PC-3 (cell line): ENCODE measurements at regions not wholly inside any gene's neighbourhood (a gene's known extent, or its start where the extent isn't known, plus 50 kb on each side); places are given as distances from the start of the nearest gene placed in this dataset.

Experiments
- ATAC-seq: fragments of 200-7000 bp; cut with Tn5 transposase; 2 replicates; pipeline ENCODE4 v1.9.1; 2020; ENCODE audit warnings: mild to moderate bottlenecking, moderate library complexity
- BruUV-seq: library from RNA; stranded (reverse); fragments of 400-500 nt; replicated peaks from 2 replicates; lab custom pipeline; 2021; lab: Mats Ljungman, UMichigan
- CTCF ChIA-PET: fragments of 300-600 bp; sonication (Branson Sonifier 250); formaldehyde crosslinking; loops from one replicate; lab custom pipeline; 2022; ENCODE audit warnings: antibody characterized with exemption; lab: Charles Lee
- POLR2A ChIA-PET: fragments of 300-600 bp; sonication (Branson Sonifier 250); formaldehyde crosslinking; loops from one replicate; lab custom pipeline; 2022; ENCODE audit warnings: antibody characterized with exemption; ENCODE audit not compliant: unreplicated experiment; lab: Charles Lee
- DNase-seq: peaks from one replicate; pipeline ENCODE4 v3.0.0-alpha.2; 2015
- H2AFZ ChIP-seq: fragments of 300-600 bp; sonication (generic); 2 replicates; pipeline ENCODE4 v1.6.0; 2016; ENCODE audit warnings: antibody characterized with exemption, low read length
- H3F3A ChIP-seq: fragments of 300-600 bp; sonication (generic); one replicate; pipeline ENCODE4 v1.6.0; 2017; ENCODE audit warnings: antibody characterized with exemption, low read length, control low read depth, mild to moderate bottlenecking; ENCODE audit not compliant: unreplicated experiment
- H3K27ac ChIP-seq: fragments of 300-600 bp; sonication (generic); 2 replicates; pipeline ENCODE4 v1.5.1; 2016; ENCODE audit warnings: mild to moderate bottlenecking, low read length
- H3K27me3 ChIP-seq: fragments of 300-600 bp; sonication (generic); 2 replicates; pipeline ENCODE4 v1.6.1; 2016; ENCODE audit warnings: low read length, mixed read lengths
- H3K36me3 ChIP-seq: fragments of 300-600 bp; sonication (generic); 2 replicates; pipeline ENCODE4 v1.6.1; 2016; ENCODE audit warnings: low read depth, mixed run types, low read length, mixed read lengths
- H3K4me1 ChIP-seq: fragments of 300-600 bp; sonication (generic); 2 replicates; pipeline ENCODE4 v1.5.1; 2016; ENCODE audit warnings: low read length; ENCODE audit not compliant: insufficient read depth
- H3K4me2 ChIP-seq: fragments of 300-600 bp; sonication (generic); 2 replicates; pipeline ENCODE4 v1.6.0; 2016; ENCODE audit warnings: low read length
- H3K4me3 ChIP-seq: fragments of 300-600 bp; sonication (generic); 2 replicates; pipeline ENCODE4 v1.5.1; 2016; ENCODE audit warnings: mild to moderate bottlenecking, low read length, mixed read lengths
- H3K79me2 ChIP-seq: fragments of 300-600 bp; sonication (generic); 2 replicates; pipeline ENCODE4 v1.6.1; 2017; ENCODE audit warnings: low read length, mixed read lengths
- H3K9ac ChIP-seq: fragments of 300-600 bp; sonication (generic); 2 replicates; pipeline ENCODE4 v1.6.0; 2016; ENCODE audit warnings: mild to moderate bottlenecking, low read length
- H3K9me2 ChIP-seq: fragments of 300-600 bp; sonication (generic); replicated peaks from 2 replicates; pipeline ENCODE4 v1.6.1; 2016; ENCODE audit warnings: mixed run types, low read length, mixed read lengths
- H3K9me3 ChIP-seq: fragments of 300-600 bp; sonication (generic); 2 replicates; pipeline ENCODE4 v1.6.1; 2016; ENCODE audit warnings: low read length, mixed read lengths
- H4K20me1 ChIP-seq: fragments of 300-600 bp; sonication (generic); 2 replicates; pipeline ENCODE4 v1.6.1; 2016; ENCODE audit warnings: low read length, mixed read lengths
- EZH2 ChIP-seq: fragments of 300-600 bp; sonication (generic); IDR thresholded peaks from one replicate; pipeline ENCODE4 v1.6.1; 2017; ENCODE audit warnings: antibody characterized with exemption, mild to moderate bottlenecking, low read length; ENCODE audit not compliant: unreplicated experiment
- EZH2phosphoT487 ChIP-seq: fragments of 300-600 bp; sonication (generic); IDR thresholded peaks from 2 replicates; pipeline ENCODE4 v1.6.1; 2018; ENCODE audit warnings: mild to moderate bottlenecking, antibody characterized with exemption, low read length, borderline replicate concordance
- intact Hi-C: fragments of 100-400 bp; cut with micrococcal nuclease; formaldehyde crosslinking; loops from 2 replicates; pipeline ENCODE4 v1.9.0; 2023

DNA sequence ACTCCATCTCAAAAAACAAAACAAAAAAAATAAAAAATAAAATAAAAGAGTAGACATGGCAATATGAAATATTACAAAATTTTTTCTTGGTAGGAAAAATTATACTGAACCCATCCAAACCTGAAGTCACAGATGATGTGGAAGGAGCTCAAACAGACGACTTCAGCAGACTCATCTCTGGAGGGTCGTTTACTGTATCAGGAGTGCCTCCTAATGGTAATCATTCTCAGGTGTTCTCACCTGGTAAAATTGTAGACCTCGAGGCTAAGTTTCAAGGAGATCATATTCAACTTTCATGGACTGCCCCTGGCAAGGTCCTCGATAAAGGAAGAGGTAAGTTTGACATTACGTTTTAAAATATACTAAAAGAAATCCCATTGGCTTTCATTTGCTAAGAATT is 54.3 kb upstream of the SH3GLB1 start:
- H3K79me2 ChIP-seq: no peaks in the 10 kb centered on the region
- no peak overlapping the region for H2AFZ ChIP-seq
- no peak overlapping the region for H3K9ac ChIP-seq
- BruUV-seq: no TSS peak
- no peak overlapping the region for H3K27ac ChIP-seq
- ChIA-PET CTCF (no interaction called here), POLR2A (no interaction called here)
- H3F3A ChIP-seq: no peaks in the 10 kb centered on the region
- TF ChIP-seq EZH2: no peak
- no peak for TF ChIP-seq EZH2phosphoT487
- no peaks in the 10 kb centered on the region for H4K20me1 ChIP-seq
- no peaks in the 10 kb centered on the region for H3K36me3 ChIP-seq
- H3K4me1 ChIP-seq: peaks cover 10% of the 10 kb centered on the region
- H3K9me2 ChIP-seq: no peaks in the 10 kb centered on the region
- no peaks in the 10 kb centered on the region for H3K9me3 ChIP-seq
- H3K4me2 ChIP-seq: no peak overlapping the region
- intact Hi-C loops: no loop called here
- H3K27me3 ChIP-seq: no peaks in the 10 kb centered on the region
- DNase-seq: no peak
- no peak for ATAC-seq
- no peak overlapping the region for H3K4me3 ChIP-seq
